ENCODE measurements at regions not wholly inside any gene's neighbourhood (a gene's known extent, or its start where the extent isn't known, plus 50 kb on each side); places are given as distances from the start of the nearest gene placed in this dataset.

DNA sequence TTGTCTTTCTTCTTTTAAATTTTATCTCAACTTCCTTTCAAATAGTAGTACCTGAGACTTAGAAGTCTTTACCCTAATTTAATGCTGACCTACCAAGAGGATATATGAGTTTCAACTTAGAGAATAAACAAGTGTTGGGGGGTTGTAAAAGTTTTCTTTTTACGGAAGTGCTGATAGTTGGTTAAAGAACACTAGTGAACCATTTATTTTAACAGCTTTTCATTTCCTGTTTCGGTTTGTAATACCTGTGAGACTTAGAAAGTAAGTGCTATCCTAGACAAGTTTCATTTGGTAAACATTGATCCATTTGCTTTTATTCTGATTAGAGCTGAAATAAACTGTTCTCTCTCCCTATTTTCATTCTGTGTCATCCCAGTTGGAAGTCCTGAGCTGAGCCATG lies 683.1 kb upstream of the SORCS1 start:
- ChIA-PET CTCF (no interaction called here), POLR2A (ENCODE audit: unreplicated experiment) (no interaction called here)
- Histone ChIP-seq H4K8ac (ENCODE audit: low read depth in 2 of 2, low read length in 2 of 2) (no peak overlapping the region), H3K18ac (ENCODE audit: low read depth, low read length) (no peak overlapping the region), H3K4me1 (ENCODE audit: control insufficient read depth, insufficient read depth, low read length) (no peaks in the 10 kb centered on the region), H2AK9ac (replicated peaks; ENCODE audit: low read depth, low read length, poor library complexity) (no peak overlapping the region), H2BK20ac (ENCODE audit: low read depth, low read length) (no peak overlapping the region), H2BK120ac (ENCODE audit: low read depth, low read length) (no peak overlapping the region), H3K23ac (ENCODE audit: low read depth, low read length) (no peak overlapping the region), H3K4me2 (ENCODE audit: low read depth, low read length) (no peak overlapping the region), H3K27ac (ENCODE audit: insufficient read depth, low read length) (no peak overlapping the region), H2AFZ (replicated peaks; ENCODE audit: low read length, poor library complexity) (no peak overlapping the region), H3K9me3 (ENCODE audit: control insufficient read depth, insufficient read depth, low read length) (peaks cover 3% of the 10 kb centered on the region; the same call in 1 of the 2 replicates), H3K36me3 (ENCODE audit: control insufficient read depth, insufficient read depth, low read length) (no peaks in the 10 kb centered on the region), H2BK5ac (ENCODE audit: low read depth, low read length, poor library complexity, severe bottlenecking) (no peak overlapping the region), H3K4me3 (ENCODE audit: insufficient read depth, low read depth, low read length) (no peak overlapping the region), H3K56ac (ENCODE audit: extremely low read depth, insufficient read depth, low read length) (no peak overlapping the region), H2BK15ac (ENCODE audit: low read depth, low read length) (no peak overlapping the region), H3K79me1 (ENCODE audit: low read depth in 1 of 2, low read length in 2 of 2) (no peaks in the 10 kb centered on the region), H3K9me1 (ENCODE audit: insufficient read depth, low read length) (no peaks in the 10 kb centered on the region), H2AK5ac (ENCODE audit: low read depth, low read length) (no peak overlapping the region), H3K9ac (ENCODE audit: low read depth, low read length) (no peak overlapping the region), H3K14ac (replicated peaks; ENCODE audit: low read depth, low read length) (no peak overlapping the region), H4K5ac (ENCODE audit: low read depth, low read length) (no peak overlapping the region), H3K4ac (ENCODE audit: low read depth, low read length) (no peak overlapping the region), H4K20me1 (ENCODE audit: insufficient read depth, low read length) (no peaks in the 10 kb centered on the region), H3K27me3 (ENCODE audit: control insufficient read depth, insufficient read depth, low read length) (no peaks in the 10 kb centered on the region), H4K91ac (ENCODE audit: insufficient read depth, low read depth, low read length) (no peak overlapping the region)
- BruUV-seq (replicated peaks) = no TSS peak
- TF ChIP-seq, protein P1, sequence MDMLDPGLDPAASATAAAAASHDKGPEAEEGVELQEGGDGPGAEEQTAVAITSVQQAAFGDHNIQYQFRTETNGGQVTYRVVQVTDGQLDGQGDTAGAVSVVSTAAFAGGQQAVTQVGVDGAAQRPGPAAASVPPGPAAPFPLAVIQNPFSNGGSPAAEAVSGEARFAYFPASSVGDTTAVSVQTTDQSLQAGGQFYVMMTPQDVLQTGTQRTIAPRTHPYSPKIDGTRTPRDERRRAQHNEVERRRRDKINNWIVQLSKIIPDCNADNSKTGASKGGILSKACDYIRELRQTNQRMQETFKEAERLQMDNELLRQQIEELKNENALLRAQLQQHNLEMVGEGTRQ (IDR thresholded peaks at IDR 0.05; ENCODE audit: low read depth, low read length) = no peak
- TF ChIP-seq, protein P2, sequence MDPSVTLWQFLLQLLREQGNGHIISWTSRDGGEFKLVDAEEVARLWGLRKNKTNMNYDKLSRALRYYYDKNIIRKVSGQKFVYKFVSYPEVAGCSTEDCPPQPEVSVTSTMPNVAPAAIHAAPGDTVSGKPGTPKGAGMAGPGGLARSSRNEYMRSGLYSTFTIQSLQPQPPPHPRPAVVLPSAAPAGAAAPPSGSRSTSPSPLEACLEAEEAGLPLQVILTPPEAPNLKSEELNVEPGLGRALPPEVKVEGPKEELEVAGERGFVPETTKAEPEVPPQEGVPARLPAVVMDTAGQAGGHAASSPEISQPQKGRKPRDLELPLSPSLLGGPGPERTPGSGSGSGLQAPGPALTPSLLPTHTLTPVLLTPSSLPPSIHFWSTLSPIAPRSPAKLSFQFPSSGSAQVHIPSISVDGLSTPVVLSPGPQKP (IDR thresholded peaks at IDR 0.05; ENCODE audit: borderline replicate concordance, low read depth, low read length) = no peak
- no peak for TF ChIP-seq CHD1 (IDR thresholded peaks at IDR 0.05; ENCODE audit: low read depth, low read length)
- no peak for TF ChIP-seq MAFK (IDR thresholded peaks at IDR 0.05; ENCODE audit: low read depth, low read length)
- TF ChIP-seq RFX5 (IDR thresholded peaks at IDR 0.05; ENCODE audit: low read depth, low read length) = no peak
- TF ChIP-seq, protein P3, sequence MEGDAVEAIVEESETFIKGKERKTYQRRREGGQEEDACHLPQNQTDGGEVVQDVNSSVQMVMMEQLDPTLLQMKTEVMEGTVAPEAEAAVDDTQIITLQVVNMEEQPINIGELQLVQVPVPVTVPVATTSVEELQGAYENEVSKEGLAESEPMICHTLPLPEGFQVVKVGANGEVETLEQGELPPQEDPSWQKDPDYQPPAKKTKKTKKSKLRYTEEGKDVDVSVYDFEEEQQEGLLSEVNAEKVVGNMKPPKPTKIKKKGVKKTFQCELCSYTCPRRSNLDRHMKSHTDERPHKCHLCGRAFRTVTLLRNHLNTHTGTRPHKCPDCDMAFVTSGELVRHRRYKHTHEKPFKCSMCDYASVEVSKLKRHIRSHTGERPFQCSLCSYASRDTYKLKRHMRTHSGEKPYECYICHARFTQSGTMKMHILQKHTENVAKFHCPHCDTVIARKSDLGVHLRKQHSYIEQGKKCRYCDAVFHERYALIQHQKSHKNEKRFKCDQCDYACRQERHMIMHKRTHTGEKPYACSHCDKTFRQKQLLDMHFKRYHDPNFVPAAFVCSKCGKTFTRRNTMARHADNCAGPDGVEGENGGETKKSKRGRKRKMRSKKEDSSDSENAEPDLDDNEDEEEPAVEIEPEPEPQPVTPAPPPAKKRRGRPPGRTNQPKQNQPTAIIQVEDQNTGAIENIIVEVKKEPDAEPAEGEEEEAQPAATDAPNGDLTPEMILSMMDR (conservative IDR thresholded peaks at IDR 0.05; ENCODE audit: low read depth, low read length) = no peak
- no peak for TF ChIP-seq RAD21 (IDR thresholded peaks at IDR 0.05; ENCODE audit: low read length)
- no peak for TF ChIP-seq NFE2L2 (IDR thresholded peaks at IDR 0.05; ENCODE audit: low read depth, low read length)
- TF ChIP-seq MAZ (IDR thresholded peaks at IDR 0.05; ENCODE audit: borderline replicate concordance, low read depth, low read length) = no peak
- TF ChIP-seq CEBPB (IDR thresholded peaks at IDR 0.05; ENCODE audit: low read depth, low read length) = no peak
- TF ChIP-seq MXI1 (IDR thresholded peaks at IDR 0.05; ENCODE audit: borderline replicate concordance, low read depth, low read length) = no peak
- no peak for TF ChIP-seq RCOR1 (IDR thresholded peaks at IDR 0.05; ENCODE audit: insufficient replicate concordance, low read length)
- no peak for TF ChIP-seq BHLHE40 (IDR thresholded peaks at IDR 0.05; ENCODE audit: low read depth, low read length)
- TF ChIP-seq FOS (IDR thresholded peaks at IDR 0.05; ENCODE audit: low read depth, low read length) = no peak
- no peak for TF ChIP-seq POLR2A (IDR thresholded peaks at IDR 0.05; ENCODE audit: low read depth, low read length)
- no peak for TF ChIP-seq SMC3 (IDR thresholded peaks at IDR 0.05; ENCODE audit: low read depth, low read length)
- ATAC-seq (ENCODE audit: low read depth) = no peak
- no CpG with 5 or more reads among the region's 2 CpGs for WGBS, 2 experiments (ENCODE audit: extremely low coverage in 2 of 2, insufficient read length in 1 of 2)
- no peak for DNase-seq
- dilution Hi-C loops (cut with HindIII; ENCODE audit: low sequenced_read_pairs, unreplicated experiment) (no loop called here), intact Hi-C loops (cut with micrococcal nuclease) (no loop called here), in situ Hi-C loops (cut with MboI; ENCODE audit: low sequenced_read_pairs) (no loop called here)

All from IMR-90 (cell line).